ENCODE measurements at regions not wholly inside any gene's neighbourhood (a gene's known extent, or its start where the extent isn't known, plus 50 kb on each side); places are given as distances from the start of the nearest gene placed in this dataset.

- no peaks in the 10 kb centered on the region for H3K9me3 ChIP-seq (ENCODE audit: control insufficient read depth, insufficient read depth, low read depth, low read length)
- DNase-seq (ENCODE audit: low read depth in 2 of 2) = no peak
Observed at GRCh38 chr18:78207942-78208341, 771.7 kb upstream of the SALL3 start.

GRCh38 chr18:78208461-78208860, 771.2 kb upstream of the SALL3 start:
- no peak overlapping the region for H3K9ac ChIP-seq (ENCODE audit: insufficient read depth, low read length)
- no peak overlapping the region for H3K4me3 ChIP-seq (replicated peaks in 1 of 4; ENCODE audit: control extremely low read depth in 1 of 4, insufficient read depth in 1 of 4, low read depth in 3 of 4, low read length in 4 of 4)
- H3K9me3 ChIP-seq (ENCODE audit: control insufficient read depth, insufficient read depth, low read depth, low read length) = peaks cover under 1% of the 10 kb centered on the region
- no peak for DNase-seq (ENCODE audit: low read depth in 2 of 2)
- no peaks in the 10 kb centered on the region for H3K27me3 ChIP-seq (ENCODE audit: control insufficient read depth, insufficient read depth, low read length)
- H3K4me2 ChIP-seq (ENCODE audit: extremely low read depth, insufficient read depth, low read length) = no peak overlapping the region
- H3K79me2 ChIP-seq (ENCODE audit: control insufficient read depth, insufficient read depth, low read length) = no peaks in the 10 kb centered on the region
- TF ChIP-seq CTCF (conservative IDR thresholded peaks at IDR 0.05 in 1 of 2, IDR thresholded peaks at IDR 0.05 in 1 of 2; ENCODE audit: low read depth in 1 of 2, low read length in 2 of 2) (no peak), EZH2 (IDR thresholded peaks at IDR 0.05; ENCODE audit: low read length, missing control alignments) (no peak)
- H3K4me1 ChIP-seq (ENCODE audit: control insufficient read depth, extremely low read depth, insufficient read depth, low read length) = no peaks in the 10 kb centered on the region
- H3K36me3 ChIP-seq (ENCODE audit: control insufficient read depth, insufficient read depth, low read length) = no peaks in the 10 kb centered on the region
- no peak overlapping the region for H2AFZ ChIP-seq (ENCODE audit: low read length)
- H4K20me1 ChIP-seq (ENCODE audit: control insufficient read depth, extremely low read depth, insufficient read depth, low read length) = no peaks in the 10 kb centered on the region
- H3K27ac ChIP-seq (ENCODE audit: insufficient read depth, low read length) = no peak overlapping the region

More at GRCh38 chr18:78207942-78208341, 771.7 kb upstream of the SALL3 start:
- Histone ChIP-seq H3K36me3 (ENCODE audit: control insufficient read depth, insufficient read depth, low read length) (no peaks in the 10 kb centered on the region), H3K27ac (ENCODE audit: insufficient read depth, low read length) (no peak overlapping the region), H3K9ac (ENCODE audit: insufficient read depth, low read length) (no peak overlapping the region), H4K20me1 (ENCODE audit: control insufficient read depth, extremely low read depth, insufficient read depth, low read length) (no peaks in the 10 kb centered on the region), H3K79me2 (ENCODE audit: control insufficient read depth, insufficient read depth, low read length) (no peaks in the 10 kb centered on the region), H3K4me2 (ENCODE audit: extremely low read depth, insufficient read depth, low read length) (no peak overlapping the region), H3K4me1 (ENCODE audit: control insufficient read depth, extremely low read depth, insufficient read depth, low read length) (no peaks in the 10 kb centered on the region), H3K27me3 (ENCODE audit: control insufficient read depth, insufficient read depth, low read length) (no peaks in the 10 kb centered on the region), H3K4me3 (replicated peaks in 1 of 4; ENCODE audit: control extremely low read depth in 1 of 4, insufficient read depth in 1 of 4, low read depth in 3 of 4, low read length in 4 of 4) (no peak overlapping the region), H2AFZ (ENCODE audit: low read length) (no peak overlapping the region)
- TF ChIP-seq CTCF (conservative IDR thresholded peaks at IDR 0.05 in 1 of 2, IDR thresholded peaks at IDR 0.05 in 1 of 2; ENCODE audit: low read depth in 1 of 2, low read length in 2 of 2) (no peak), EZH2 (IDR thresholded peaks at IDR 0.05; ENCODE audit: low read length, missing control alignments) (no peak)

GRCh38 chr18:78213361-78213994, 766.1 kb upstream of the SALL3 start:
- Histone ChIP-seq H3K79me2 (ENCODE audit: control insufficient read depth, insufficient read depth, low read length) (no peaks in the 10 kb centered on the region), H3K9me3 (ENCODE audit: control insufficient read depth, insufficient read depth, low read depth, low read length) (peaks cover 2% of the 10 kb centered on the region), H2AFZ (ENCODE audit: low read length) (no peak overlapping the region), H4K20me1 (ENCODE audit: control insufficient read depth, extremely low read depth, insufficient read depth, low read length) (no peaks in the 10 kb centered on the region), H3K4me1 (ENCODE audit: control insufficient read depth, extremely low read depth, insufficient read depth, low read length) (no peaks in the 10 kb centered on the region), H3K27me3 (ENCODE audit: control insufficient read depth, insufficient read depth, low read length) (no peaks in the 10 kb centered on the region), H3K9ac (ENCODE audit: insufficient read depth, low read length) (no peak overlapping the region), H3K36me3 (ENCODE audit: control insufficient read depth, insufficient read depth, low read length) (no peaks in the 10 kb centered on the region), H3K4me3 (replicated peaks in 1 of 4; ENCODE audit: control extremely low read depth in 1 of 4, insufficient read depth in 1 of 4, low read depth in 3 of 4, low read length in 4 of 4) (no peak overlapping the region), H3K4me2 (ENCODE audit: extremely low read depth, insufficient read depth, low read length) (no peak overlapping the region), H3K27ac (ENCODE audit: insufficient read depth, low read length) (no peak overlapping the region)
- no peak for DNase-seq (ENCODE audit: low read depth in 2 of 2)
- TF ChIP-seq EZH2 (IDR thresholded peaks at IDR 0.05; ENCODE audit: low read length, missing control alignments) (no peak), CTCF (conservative IDR thresholded peaks at IDR 0.05 in 1 of 2, IDR thresholded peaks at IDR 0.05 in 1 of 2; ENCODE audit: low read depth in 1 of 2, low read length in 2 of 2) (no peak)

Data from fibroblast of lung (primary cell).